ENCODE measurements at regions not wholly inside any gene's neighbourhood (a gene's known extent, or its start where the extent isn't known, plus 50 kb on each side); places are given as distances from the start of the nearest gene placed in this dataset.

- no peak for DNase-seq (ENCODE audit: low read depth)
- H3K4me3 ChIP-seq (ENCODE audit: low read depth, low read length), result no peak overlapping the region
- TF ChIP-seq CTCF (conservative IDR thresholded peaks at IDR 0.05; ENCODE audit: low read depth, low read length), result peak; percentile 12
Observed at GRCh38 chr17:33522623-33523022, 229.5 kb upstream of the ASIC2 start.

- H3K4me3 ChIP-seq (ENCODE audit: low read depth, low read length), result no peak overlapping the region
- no peak for TF ChIP-seq CTCF (conservative IDR thresholded peaks at IDR 0.05; ENCODE audit: low read depth, low read length)
- DNase-seq (ENCODE audit: low read depth), result peak; percentile 39
Observed at GRCh38 chr17:33523577-33523981, 230.5 kb upstream of the ASIC2 start.

DNA sequence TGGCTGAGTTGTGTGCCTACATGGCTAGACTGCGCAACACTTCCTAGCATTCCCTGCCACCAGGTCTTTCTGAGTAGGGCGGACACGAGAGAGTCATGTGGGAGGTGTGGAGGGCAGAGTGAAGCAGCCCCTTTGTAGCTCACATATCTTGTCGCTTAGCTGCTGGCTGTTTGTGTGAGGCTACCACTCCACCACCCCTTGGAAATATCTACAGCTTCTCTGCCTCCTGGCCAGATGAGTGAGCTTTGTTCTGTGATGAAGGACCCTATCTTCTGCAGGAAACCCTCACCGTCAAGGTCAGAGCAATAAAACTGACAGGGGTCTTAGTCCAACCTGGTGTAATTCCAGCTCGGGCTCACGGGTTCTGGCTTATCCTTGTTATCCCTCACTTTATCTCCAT, 232.1 kb upstream of the ASIC2 start:
- no peak overlapping the region for H3K4me3 ChIP-seq (ENCODE audit: low read depth, low read length)
- no peak for DNase-seq (ENCODE audit: low read depth)
- no peak for TF ChIP-seq CTCF (conservative IDR thresholded peaks at IDR 0.05; ENCODE audit: low read depth, low read length)

- no peak for DNase-seq (ENCODE audit: low read depth)
- no peak overlapping the region for H3K4me3 ChIP-seq (ENCODE audit: low read depth, low read length)
- no peak for TF ChIP-seq CTCF (conservative IDR thresholded peaks at IDR 0.05; ENCODE audit: low read depth, low read length)
Observed at GRCh38 chr17:33526717-33527116, 233.6 kb upstream of the ASIC2 start.

- DNase-seq (ENCODE audit: low read depth), result no peak
- no peak for TF ChIP-seq CTCF (conservative IDR thresholded peaks at IDR 0.05; ENCODE audit: low read depth, low read length)
- H3K4me3 ChIP-seq (ENCODE audit: low read depth, low read length), result no peak overlapping the region
Observed at GRCh38 chr17:33527290-33527689, 234.2 kb upstream of the ASIC2 start.

DNA sequence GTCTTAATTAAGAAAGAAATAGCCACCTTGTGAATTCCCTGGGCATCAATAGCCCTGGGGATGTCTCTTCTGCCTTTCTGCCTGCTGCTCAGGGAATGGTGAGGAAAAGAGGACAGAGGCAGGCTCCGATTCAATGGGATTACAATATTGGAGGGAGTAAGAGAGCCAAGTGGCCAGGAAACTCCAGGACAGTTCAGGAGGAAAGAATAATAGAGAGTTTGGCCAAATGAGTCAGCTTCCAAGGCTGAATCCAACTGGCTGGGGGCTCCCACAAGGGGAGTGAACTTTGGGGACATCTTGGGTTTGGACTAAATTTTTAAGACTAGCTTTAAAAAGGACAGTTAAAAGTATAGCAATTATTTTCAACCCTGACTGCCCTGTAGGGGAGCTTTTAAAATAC, 235.8 kb upstream of the ASIC2 start:
- H3K4me3 ChIP-seq (ENCODE audit: low read depth, low read length), result no peak overlapping the region
- TF ChIP-seq CTCF (conservative IDR thresholded peaks at IDR 0.05; ENCODE audit: low read depth, low read length), result no peak
- no peak for DNase-seq (ENCODE audit: low read depth)

GRCh38 chr17:33529816-33530215, 236.7 kb upstream of the ASIC2 start:
- no peak for DNase-seq (ENCODE audit: low read depth)
- no peak for TF ChIP-seq CTCF (conservative IDR thresholded peaks at IDR 0.05; ENCODE audit: low read depth, low read length)
- no peak overlapping the region for H3K4me3 ChIP-seq (ENCODE audit: low read depth, low read length)
